H1 (cell line): ENCODE measurements at regions not wholly inside any gene's neighbourhood (a gene's known extent, or its start where the extent isn't known, plus 50 kb on each side); places are given as distances from the start of the nearest gene placed in this dataset.

Experiments used
- ATF3 ChIP-seq: IDR thresholded peaks from 2 replicates; pipeline ENCODE4 v1.6.1; 2011; ENCODE audit warnings: low read depth, mild to moderate bottlenecking, low read length; ENCODE audit not compliant: insufficient read depth
- JUN ChIP-seq: IDR thresholded peaks from 2 replicates; pipeline ENCODE4 v1.6.1; 2011; ENCODE audit warnings: low read depth, mild to moderate bottlenecking, improper control_type of control experiment, low read length
- NRF1 ChIP-seq: IDR thresholded peaks from 2 replicates; pipeline ENCODE4 v1.6.1; 2011; ENCODE audit warnings: mild to moderate bottlenecking, low read depth, low read length, improper control_type of control experiment
- RNF2 ChIP-seq: fragments of 200-900, 300-1000 bp; sonication (generic); IDR thresholded peaks from 2 replicates; pipeline ENCODE4 v1.7.1; 2016; ENCODE audit warnings: borderline replicate concordance, low read depth, mild to moderate bottlenecking, antibody characterized with exemption, low read length; ENCODE audit not compliant: poor library complexity, severe bottlenecking; ENCODE audit errors: missing control alignments
- RXRA ChIP-seq: IDR thresholded peaks from 2 replicates; pipeline ENCODE4 v1.6.1; 2011; ENCODE audit warnings: low read depth, mild to moderate bottlenecking, low read length, moderate library complexity; ENCODE audit not compliant: insufficient read depth
- SUZ12 ChIP-seq: fragments of 200-600 bp; sonication (generic); IDR thresholded peaks from 2 replicates; pipeline ENCODE4 v1.6.1; 2012; ENCODE audit warnings: mild to moderate bottlenecking, inconsistent platforms, low read length, moderate library complexity, mixed read lengths
- TAF1 ChIP-seq: IDR thresholded peaks from 2 replicates; pipeline ENCODE4 v1.6.1; 2011; ENCODE audit warnings: mild to moderate bottlenecking, low read depth, low read length

GRCh38 chr10:58048936-58049335 is 218.8 kb downstream of the IPMK start (continued):
- TF ChIP-seq ATF3 (no peak), RXRA (no peak), NRF1 (no peak), TAF1 (no peak), JUN (no peak), RNF2 (no peak), SUZ12 (no peak)
